ENCODE measurements at regions not wholly inside any gene's neighbourhood (a gene's known extent, or its start where the extent isn't known, plus 50 kb on each side); places are given as distances from the start of the nearest gene placed in this dataset.

- DNase-seq (ENCODE audit: low read depth), result no peak
- TF ChIP-seq CTCF (IDR thresholded peaks at IDR 0.05; ENCODE audit: control insufficient read depth, insufficient read depth, low read depth, low read length, missing control alignments), result no peak
- no peak overlapping the region for H3K4me3 ChIP-seq (ENCODE audit: control insufficient read depth, low read depth, low read length)
Measured at GRCh38 chr2:215744514-215744913, 268.8 kb downstream of the MREG start.

- no peak for DNase-seq (ENCODE audit: low read depth)
- no peak for TF ChIP-seq CTCF (IDR thresholded peaks at IDR 0.05; ENCODE audit: control insufficient read depth, insufficient read depth, low read depth, low read length, missing control alignments)
- no peak overlapping the region for H3K4me3 ChIP-seq (ENCODE audit: control insufficient read depth, low read depth, low read length)
Measured at GRCh38 chr2:215743066-215743465, 270.3 kb downstream of the MREG start.

DNA sequence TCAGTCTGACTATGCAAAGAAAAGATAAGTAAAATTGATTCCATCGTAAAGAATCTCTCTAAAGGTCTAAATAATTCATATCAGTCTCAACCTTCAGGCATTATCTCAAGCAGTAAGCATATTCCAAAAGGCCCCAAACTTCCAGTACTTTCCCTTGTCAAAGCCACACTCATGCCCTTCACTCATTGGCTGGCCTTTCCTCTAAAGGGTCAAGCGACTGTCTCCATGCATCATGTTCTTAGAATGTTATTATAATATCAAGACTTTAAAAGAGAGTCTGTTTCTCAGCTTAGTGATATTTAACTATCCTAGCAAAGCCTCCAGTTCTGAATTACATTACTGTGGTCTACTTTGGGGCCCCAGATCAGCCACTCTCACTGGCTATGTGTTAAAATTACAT lies 271.3 kb downstream of the MREG start:
- DNase-seq (ENCODE audit: low read depth), result no peak
- H3K4me3 ChIP-seq (ENCODE audit: control insufficient read depth, low read depth, low read length), result no peak overlapping the region
- TF ChIP-seq CTCF (IDR thresholded peaks at IDR 0.05; ENCODE audit: control insufficient read depth, insufficient read depth, low read depth, low read length, missing control alignments), result no peak

GRCh38 chr2:215740071-215740470 lies 273.3 kb downstream of the MREG start:
- TF ChIP-seq CTCF (IDR thresholded peaks at IDR 0.05; ENCODE audit: control insufficient read depth, insufficient read depth, low read depth, low read length, missing control alignments), result no peak
- no peak for DNase-seq (ENCODE audit: low read depth)
- no peak overlapping the region for H3K4me3 ChIP-seq (ENCODE audit: control insufficient read depth, low read depth, low read length)

- TF ChIP-seq CTCF (IDR thresholded peaks at IDR 0.05; ENCODE audit: control insufficient read depth, insufficient read depth, low read depth, low read length, missing control alignments), result no peak
Measured at GRCh38 chr2:215738351-215738750, 275.0 kb downstream of the MREG start.

GRCh38 chr2:215737477-215737876 lies 275.9 kb downstream of the MREG start:
- DNase-seq (ENCODE audit: low read depth), result no peak
- TF ChIP-seq CTCF (IDR thresholded peaks at IDR 0.05; ENCODE audit: control insufficient read depth, insufficient read depth, low read depth, low read length, missing control alignments), result no peak

More at GRCh38 chr2:215738351-215738750, 275.0 kb downstream of the MREG start:
- H3K4me3 ChIP-seq (ENCODE audit: control insufficient read depth, low read depth, low read length), result no peak overlapping the region
- DNase-seq (ENCODE audit: low read depth), result no peak

More at GRCh38 chr2:215737477-215737876, 275.9 kb downstream of the MREG start:
- H3K4me3 ChIP-seq (ENCODE audit: control insufficient read depth, low read depth, low read length), result no peak overlapping the region
